ENCODE measurements at regions not wholly inside any gene's neighbourhood (a gene's known extent, or its start where the extent isn't known, plus 50 kb on each side); places are given as distances from the start of the nearest gene placed in this dataset.
"Not testable (repeated sequence)": the region's sequence is repeated elsewhere in the genome, so short reads cannot be mapped to it uniquely, and the experiment has no call there.

GRCh38 chr20:56890011-56890410 is 260.9 kb downstream of the TFAP2C start:
- ATAC-seq (ENCODE audit: poor library complexity), result no peak
- no peak for DNase-seq
- intact Hi-C loops (cut with DNase I), result no loop called here

DNA sequence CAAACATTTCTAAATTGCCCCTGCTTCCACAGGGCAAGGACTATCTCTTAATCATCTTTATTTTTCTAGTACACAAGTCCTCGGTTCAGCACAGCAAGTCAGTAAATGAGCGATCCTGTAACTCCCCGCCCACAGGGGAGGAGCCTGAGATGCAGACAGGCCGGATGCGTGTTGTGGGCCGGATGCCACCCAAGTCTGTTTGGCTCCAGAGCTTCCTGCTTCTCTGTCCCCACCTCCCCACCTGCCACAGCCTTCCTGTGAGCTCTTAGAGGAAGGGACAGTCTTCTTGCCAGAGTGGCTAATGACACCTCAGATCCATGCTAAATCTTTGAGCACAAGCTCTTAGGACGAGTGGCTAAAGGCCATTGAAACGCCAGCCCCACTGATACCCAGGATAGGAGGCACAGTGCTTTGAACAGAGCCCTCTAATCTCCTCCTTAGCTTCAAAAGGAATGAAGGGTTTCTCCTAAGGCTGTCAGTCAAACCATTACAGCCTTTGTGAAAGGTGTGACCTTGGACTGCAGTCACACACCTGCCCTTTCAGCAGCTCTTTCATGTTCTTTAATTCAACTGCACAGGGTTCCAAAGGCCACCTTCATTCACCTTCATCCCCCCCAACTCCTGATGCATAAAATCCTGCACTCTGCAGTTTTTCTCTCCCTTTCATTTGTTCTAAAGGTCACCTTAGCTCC is 264.3 kb downstream of the TFAP2C start:
- intact Hi-C loops (cut with DNase I), result no loop called here
- no peak for DNase-seq
- ATAC-seq (ENCODE audit: poor library complexity), result no peak

DNA sequence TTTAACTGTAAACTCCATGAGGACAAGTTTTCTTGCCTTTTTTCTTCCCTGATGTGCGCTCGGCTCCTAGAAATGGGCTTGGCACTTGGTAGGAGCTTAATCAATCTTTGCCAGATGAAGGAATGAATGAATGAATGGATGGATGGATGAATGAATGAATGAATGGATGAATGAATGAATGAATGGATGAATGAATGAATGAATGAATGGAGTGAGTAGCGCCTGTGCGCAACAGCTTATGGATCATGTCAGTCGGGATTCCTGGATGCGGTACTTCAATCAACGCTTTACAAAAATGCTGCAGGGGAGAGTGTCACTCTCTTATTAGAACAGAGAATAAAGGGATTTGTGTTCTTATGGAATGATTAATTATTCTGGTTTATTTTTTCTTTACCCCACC is 267.3 kb downstream of the TFAP2C start:
- ATAC-seq (ENCODE audit: poor library complexity) (no peak), DNase-seq (no peak)
- intact Hi-C loops (cut with DNase I), result no loop called here

GRCh38 chr20:56897318-56897957 is 268.3 kb downstream of the TFAP2C start:
- intact Hi-C loops (cut with DNase I), result no loop called here
- no peak for ATAC-seq (ENCODE audit: poor library complexity)
- no peak for DNase-seq

DNA sequence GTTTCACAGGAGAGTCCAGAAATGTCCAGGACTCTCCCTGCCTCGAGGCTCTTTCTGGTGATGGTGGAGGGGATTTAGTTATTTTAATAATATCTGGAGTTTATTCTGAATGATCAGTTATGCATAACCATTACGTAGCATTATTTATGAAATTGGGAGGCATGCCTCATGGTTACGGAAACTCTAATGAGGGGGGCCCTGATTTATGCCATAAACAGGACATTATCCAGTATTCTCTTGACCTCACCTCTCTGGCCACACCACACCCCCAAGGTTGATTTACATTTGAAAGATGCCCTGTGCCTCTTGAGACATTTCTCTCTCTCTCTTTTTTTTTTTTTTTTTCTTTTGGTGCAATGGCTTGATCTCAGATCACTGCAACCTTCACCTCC is 268.8 kb downstream of the TFAP2C start:
- DNase-seq (no peak), ATAC-seq (ENCODE audit: poor library complexity) (no peak)
- intact Hi-C loops (cut with DNase I), result no loop called here

DNA sequence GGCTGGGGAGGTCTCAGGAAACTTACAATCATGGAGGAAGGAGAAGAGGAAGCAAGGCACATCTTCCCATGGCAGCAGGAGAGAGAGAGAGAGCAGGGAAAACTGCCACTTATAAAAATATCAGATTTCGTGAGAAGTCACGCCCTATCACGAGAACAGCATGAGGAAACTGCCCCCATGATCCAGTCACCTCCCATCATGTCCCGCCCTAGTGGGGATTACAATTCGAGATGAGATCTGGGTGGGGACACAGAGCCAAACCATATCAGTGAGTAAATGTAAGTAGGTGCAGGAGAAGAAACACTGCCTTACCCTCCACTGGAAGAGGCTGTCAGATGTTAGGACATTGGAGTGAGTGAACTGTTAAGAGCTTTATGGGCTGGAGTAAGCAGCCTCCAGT is 270.4 kb downstream of the TFAP2C start:
- intact Hi-C loops (cut with DNase I), result no loop called here
- ATAC-seq (ENCODE audit: poor library complexity), result no peak
- DNase-seq, result no peak

DNA sequence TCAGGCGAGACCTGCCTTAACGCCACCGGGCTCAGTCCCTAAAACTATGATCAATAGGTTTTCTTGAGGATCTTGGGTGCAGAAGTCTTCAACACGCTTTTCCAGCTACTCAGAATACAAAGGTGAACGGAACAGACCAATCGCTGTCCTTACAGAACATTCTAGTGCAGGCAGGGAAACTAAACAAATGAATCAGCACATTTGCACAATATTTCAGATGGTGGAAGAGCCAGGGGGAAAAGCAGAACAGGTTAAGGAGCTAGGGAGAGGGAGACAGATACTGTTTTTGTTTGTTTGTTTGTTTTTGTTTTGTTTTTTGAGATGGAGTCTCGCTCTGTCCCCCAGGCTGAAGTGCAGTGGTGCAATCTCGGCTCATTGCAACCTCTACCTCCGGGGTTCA is 271.1 kb downstream of the TFAP2C start:
- intact Hi-C loops (cut with DNase I), result no loop called here
- DNase-seq, result no peak
- ATAC-seq (ENCODE audit: poor library complexity), result no peak

- DNase-seq (no peak), ATAC-seq (ENCODE audit: poor library complexity) (no peak)
- intact Hi-C loops (cut with DNase I), result no loop called here
These were observed 274.3 kb downstream of the TFAP2C start for GRCh38 chr20:56903421-56903820.

GRCh38 chr20:56903858-56904257 is 274.8 kb downstream of the TFAP2C start:
- DNase-seq, result no peak
- intact Hi-C loops (cut with DNase I), result no loop called here
- no peak for ATAC-seq (ENCODE audit: poor library complexity)

GRCh38 chr20:56909918-56910714 is 281.0 kb downstream of the TFAP2C start:
- intact Hi-C loops (cut with DNase I), result no loop called here
- ATAC-seq (ENCODE audit: poor library complexity) (no peak), DNase-seq (no peak)

- intact Hi-C loops (cut with DNase I), result no loop called here
- no peak for DNase-seq
- ATAC-seq (ENCODE audit: poor library complexity), result no peak
These were observed 282.8 kb downstream of the TFAP2C start for GRCh38 chr20:56911946-56912345.

GRCh38 chr20:56914532-56914931 is 285.4 kb downstream of the TFAP2C start:
- intact Hi-C loops (cut with DNase I), result no loop called here
- no peak for DNase-seq
- ATAC-seq (ENCODE audit: poor library complexity), result no peak

DNA sequence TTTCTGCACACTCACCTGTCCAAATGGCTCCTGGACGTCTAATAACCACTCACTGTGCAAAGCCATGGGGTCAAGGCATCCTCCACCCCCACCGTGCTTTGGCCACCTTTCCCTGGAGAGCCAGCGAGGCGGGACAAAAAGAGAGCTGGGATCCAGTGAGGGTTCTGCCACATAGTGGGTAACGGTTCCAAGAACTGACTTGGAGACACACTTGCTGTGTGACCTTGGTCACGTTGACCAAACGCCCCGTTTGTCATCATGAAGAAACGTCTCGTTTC is 287.2 kb downstream of the TFAP2C start:
- DNase-seq (no peak), ATAC-seq (ENCODE audit: poor library complexity) (no peak)
- intact Hi-C loops (cut with DNase I), result no loop called here

DNA sequence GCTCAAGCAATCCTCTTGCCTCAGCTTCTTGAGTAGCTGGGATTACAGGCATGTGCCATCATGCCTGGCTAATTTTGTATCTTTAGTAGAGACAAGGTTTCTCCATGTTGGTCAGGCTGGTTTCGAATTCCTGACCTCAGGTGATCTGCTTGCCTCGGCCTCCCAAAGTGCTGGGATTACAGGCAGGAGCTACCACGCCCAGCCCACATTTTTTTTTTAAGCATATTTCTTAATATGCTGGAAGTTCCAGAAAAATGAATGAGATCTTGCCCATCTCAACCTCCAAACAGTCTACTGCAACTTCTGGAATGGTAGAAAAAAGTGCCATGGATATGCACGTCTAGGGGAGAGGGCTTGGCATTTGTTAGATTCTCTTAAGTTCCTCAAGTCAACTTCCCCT is 290.9 kb downstream of the TFAP2C start:
- intact Hi-C loops (cut with DNase I); ATAC-seq (ENCODE audit: poor library complexity): not testable (repeated sequence)

DNA sequence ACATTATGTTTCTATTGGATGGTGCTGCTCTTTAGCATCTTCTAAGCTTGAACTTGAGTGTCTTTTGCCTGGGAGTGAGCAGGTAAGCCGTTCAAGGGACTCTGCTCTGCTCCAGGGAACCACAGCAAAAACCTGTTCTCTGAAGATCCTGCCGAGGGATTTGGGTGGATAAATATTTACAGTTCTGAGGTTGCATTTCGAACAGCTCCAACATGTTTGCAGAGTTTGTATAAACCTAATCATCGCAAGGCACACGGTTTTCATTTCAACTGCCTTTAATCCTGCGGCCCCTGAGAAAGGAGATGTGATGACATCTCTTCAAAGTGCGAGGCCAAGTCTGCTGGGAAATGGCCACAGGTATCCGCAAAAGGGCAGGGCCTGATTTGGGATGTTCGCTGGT is 293.4 kb downstream of the TFAP2C start:
- intact Hi-C loops (cut with DNase I), result no loop called here
- ATAC-seq (ENCODE audit: poor library complexity) (no peak), DNase-seq (no peak)

More for the DNA sequence above, 290.9 kb downstream of the TFAP2C start:
- DNase-seq, result not testable (repeated sequence)

DNA sequence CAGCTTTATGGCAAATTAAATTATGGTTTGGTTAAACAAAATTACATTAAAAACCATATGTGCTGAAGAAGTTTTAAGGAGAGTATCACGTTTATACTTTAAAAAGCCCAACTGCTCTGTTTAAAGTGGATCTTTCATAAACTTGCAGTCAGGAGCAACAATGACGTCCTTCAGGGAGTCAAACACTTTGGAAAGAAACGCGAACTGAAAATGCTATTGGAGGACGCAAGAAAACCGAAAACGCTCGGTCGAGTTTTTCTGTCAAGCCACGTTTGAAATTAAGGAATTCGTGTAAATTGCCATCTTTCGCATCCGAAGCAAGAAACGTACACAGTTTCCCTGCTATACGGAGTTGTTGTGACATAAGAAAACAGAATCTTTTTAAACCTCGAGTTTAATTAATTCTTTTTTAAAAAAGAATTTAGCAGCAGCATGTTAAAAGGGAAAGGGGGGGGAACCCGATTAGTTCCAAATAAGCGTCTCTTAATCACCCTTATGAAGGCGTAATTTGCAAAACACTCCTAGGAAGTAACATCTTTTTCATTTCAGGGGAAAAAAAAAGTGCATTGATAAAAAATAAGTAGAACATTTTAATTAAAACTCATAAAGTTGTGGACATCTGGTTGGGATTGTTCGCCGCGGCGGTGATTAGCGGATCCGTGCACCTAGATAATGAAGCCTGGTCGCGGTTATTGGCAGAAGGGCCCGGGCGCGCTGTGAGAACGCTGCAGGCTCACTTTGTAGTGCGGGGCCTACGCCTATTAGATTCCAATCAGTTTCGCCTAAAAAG is 295.4 kb downstream of the TFAP2C start:
- intact Hi-C loops (cut with DNase I), result no loop called here
- ATAC-seq (ENCODE audit: poor library complexity) (no peak), DNase-seq (no peak)

GRCh38 chr20:56925082-56925830 is 296.1 kb downstream of the TFAP2C start:
- intact Hi-C loops (cut with DNase I), result no loop called here
- DNase-seq (no peak), ATAC-seq (ENCODE audit: poor library complexity) (no peak)

- intact Hi-C loops (cut with DNase I), result no loop called here
- DNase-seq (no peak), ATAC-seq (ENCODE audit: poor library complexity) (no peak)
These were observed 296.7 kb downstream of the TFAP2C start for GRCh38 chr20:56925831-56926170.

DNA sequence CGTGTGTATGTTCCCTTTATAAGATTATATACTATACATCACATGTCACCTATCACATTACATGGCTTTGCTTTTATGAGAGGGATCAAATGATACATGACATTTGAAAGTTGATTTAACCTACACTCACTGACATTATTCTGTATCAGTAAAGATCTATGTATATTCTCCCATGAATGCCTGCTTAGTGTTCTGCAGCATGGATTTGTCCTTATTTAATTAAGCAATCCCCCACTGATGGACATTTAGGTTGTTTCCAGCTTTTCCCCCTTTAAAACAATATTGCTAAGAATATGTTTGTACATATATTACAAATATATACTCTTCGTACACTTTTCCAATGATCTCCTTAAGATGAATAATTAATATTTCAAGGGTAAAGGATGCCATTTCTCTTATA is 297.4 kb downstream of the TFAP2C start:
- ATAC-seq (ENCODE audit: poor library complexity), result no peak
- intact Hi-C loops (cut with DNase I), result no loop called here
- DNase-seq, result no peak

Measured in Right ventricle myocardium superior (tissue), 1 donor.